ENCODE measurements at regions not wholly inside any gene's neighbourhood (a gene's known extent, or its start where the extent isn't known, plus 50 kb on each side); places are given as distances from the start of the nearest gene placed in this dataset.

- TF ChIP-seq, protein P1, sequence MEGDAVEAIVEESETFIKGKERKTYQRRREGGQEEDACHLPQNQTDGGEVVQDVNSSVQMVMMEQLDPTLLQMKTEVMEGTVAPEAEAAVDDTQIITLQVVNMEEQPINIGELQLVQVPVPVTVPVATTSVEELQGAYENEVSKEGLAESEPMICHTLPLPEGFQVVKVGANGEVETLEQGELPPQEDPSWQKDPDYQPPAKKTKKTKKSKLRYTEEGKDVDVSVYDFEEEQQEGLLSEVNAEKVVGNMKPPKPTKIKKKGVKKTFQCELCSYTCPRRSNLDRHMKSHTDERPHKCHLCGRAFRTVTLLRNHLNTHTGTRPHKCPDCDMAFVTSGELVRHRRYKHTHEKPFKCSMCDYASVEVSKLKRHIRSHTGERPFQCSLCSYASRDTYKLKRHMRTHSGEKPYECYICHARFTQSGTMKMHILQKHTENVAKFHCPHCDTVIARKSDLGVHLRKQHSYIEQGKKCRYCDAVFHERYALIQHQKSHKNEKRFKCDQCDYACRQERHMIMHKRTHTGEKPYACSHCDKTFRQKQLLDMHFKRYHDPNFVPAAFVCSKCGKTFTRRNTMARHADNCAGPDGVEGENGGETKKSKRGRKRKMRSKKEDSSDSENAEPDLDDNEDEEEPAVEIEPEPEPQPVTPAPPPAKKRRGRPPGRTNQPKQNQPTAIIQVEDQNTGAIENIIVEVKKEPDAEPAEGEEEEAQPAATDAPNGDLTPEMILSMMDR (conservative IDR thresholded peaks at IDR 0.05; ENCODE audit: low read length) = no peak
- TF ChIP-seq EZH2phosphoT487 (IDR thresholded peaks at IDR 0.05; ENCODE audit: borderline replicate concordance, low read depth, low read length) = no peak
These were observed 190.4 kb downstream of the OGFRL1 start for GRCh38 chr6:71478834-71479541.
